Eye (tissue), 1 donor: ENCODE measurements at regions not wholly inside any gene's neighbourhood (a gene's known extent, or its start where the extent isn't known, plus 50 kb on each side); places are given as distances from the start of the nearest gene placed in this dataset.
"Not testable (repeated sequence)": the region's sequence is repeated elsewhere in the genome, so short reads cannot be mapped to it uniquely, and the experiment has no call there.

Experiments
- DNase-seq: peaks from one replicate; pipeline ENCODE4 v3.0.0-alpha.2; 2015

- no peak for DNase-seq
Observed at GRCh38 chr10:9069136-9069535, 1014.6 kb downstream of the GATA3 start.

- DNase-seq: no peak
Observed at GRCh38 chr10:9075420-9075819, 1020.9 kb downstream of the GATA3 start.

GRCh38 chr10:9076066-9076465, 1021.6 kb downstream of the GATA3 start:
- no peak for DNase-seq

GRCh38 chr10:9081253-9081652, 1026.8 kb downstream of the GATA3 start:
- DNase-seq: no peak

- no peak for DNase-seq
Observed at GRCh38 chr10:9081961-9082360, 1027.5 kb downstream of the GATA3 start.

GRCh38 chr10:9091530-9092093, 1037.1 kb downstream of the GATA3 start:
- no peak for DNase-seq

- DNase-seq: no peak
Observed at GRCh38 chr10:9096288-9096687, 1041.8 kb downstream of the GATA3 start.

- no peak for DNase-seq
Observed at GRCh38 chr10:9097206-9097990, 1042.9 kb downstream of the GATA3 start.

GRCh38 chr10:9097991-9098306, 1043.5 kb downstream of the GATA3 start:
- no peak for DNase-seq

- no peak for DNase-seq
Observed at GRCh38 chr10:9102026-9102425, 1047.5 kb downstream of the GATA3 start.

GRCh38 chr10:9103301-9103700, 1048.8 kb downstream of the GATA3 start:
- peak; percentile 25 for DNase-seq

- no peak for DNase-seq
Observed at GRCh38 chr10:9111976-9112375, 1057.5 kb downstream of the GATA3 start.

- no peak for DNase-seq
Observed at GRCh38 chr10:9126728-9127127, 1072.2 kb downstream of the GATA3 start.

- no peak for DNase-seq
Observed at GRCh38 chr10:9137368-9137767, 1082.9 kb downstream of the GATA3 start.

GRCh38 chr10:9138829-9139228, 1084.3 kb downstream of the GATA3 start:
- not testable (repeated sequence) for DNase-seq

- peak; percentile 74 for DNase-seq
Observed at GRCh38 chr10:9140373-9140772, 1085.9 kb downstream of the GATA3 start.

- DNase-seq: no peak
Observed at GRCh38 chr10:9147475-9147874, 1093.0 kb downstream of the GATA3 start.

GRCh38 chr10:9149134-9149533, 1094.6 kb downstream of the GATA3 start:
- no peak for DNase-seq

GRCh38 chr10:9153057-9153456, 1098.6 kb downstream of the GATA3 start:
- not testable (repeated sequence) for DNase-seq

- no peak for DNase-seq
Observed at GRCh38 chr10:9157656-9158055, 1103.2 kb downstream of the GATA3 start.

- no peak for DNase-seq
Observed at GRCh38 chr10:9158675-9159074, 1104.2 kb downstream of the GATA3 start.

- DNase-seq: no peak
Observed at GRCh38 chr10:9160275-9160674, 1105.8 kb downstream of the GATA3 start.

GRCh38 chr10:9163699-9164098, 1109.2 kb downstream of the GATA3 start:
- DNase-seq: no peak

GRCh38 chr10:9166770-9167169, 1112.3 kb downstream of the GATA3 start:
- DNase-seq: no peak

- DNase-seq: no peak
Observed at GRCh38 chr10:9172276-9172675, 1117.8 kb downstream of the GATA3 start.
